Globus pallidus (tissue), 1 donor: ENCODE measurements at regions not wholly inside any gene's neighbourhood (a gene's known extent, or its start where the extent isn't known, plus 50 kb on each side); places are given as distances from the start of the nearest gene placed in this dataset.
"Not testable (repeated sequence)": the region's sequence is repeated elsewhere in the genome, so short reads cannot be mapped to it uniquely, and the experiment has no call there.

Experiments
- DNase-seq: peaks from one replicate; pipeline ENCODE4 v3.0.0-alpha.2; 2015; ENCODE audit warnings: low spot score

GRCh38 chr16:33913601-33914000, 454.2 kb downstream of the TP53TG3F start:
- not testable (repeated sequence) for DNase-seq

GRCh38 chr16:33920761-33921545, 461.5 kb downstream of the TP53TG3F start:
- not testable (repeated sequence) for DNase-seq

- DNase-seq, result not testable (repeated sequence)
Measured at GRCh38 chr16:33922914-33923313, 463.5 kb downstream of the TP53TG3F start.

GRCh38 chr16:33928026-33928425, 468.6 kb downstream of the TP53TG3F start:
- DNase-seq, result not testable (repeated sequence)

GRCh38 chr16:33932191-33932590, 472.8 kb downstream of the TP53TG3F start:
- DNase-seq, result not testable (repeated sequence)

GRCh38 chr16:33933039-33933438, 473.6 kb downstream of the TP53TG3F start:
- DNase-seq, result not testable (repeated sequence)

- not testable (repeated sequence) for DNase-seq
Measured at GRCh38 chr16:33935766-33936165, 476.4 kb downstream of the TP53TG3F start.

- not testable (repeated sequence) for DNase-seq
Measured at GRCh38 chr16:33938097-33938496, 478.7 kb downstream of the TP53TG3F start.

GRCh38 chr16:33961536-33961935, 502.1 kb downstream of the TP53TG3F start:
- not testable (repeated sequence) for DNase-seq

- DNase-seq, result not testable (repeated sequence)
Measured at GRCh38 chr16:33965534-33965933, 506.1 kb downstream of the TP53TG3F start.

GRCh38 chr16:33966855-33967254, 507.4 kb downstream of the TP53TG3F start:
- DNase-seq, result not testable (repeated sequence)

GRCh38 chr16:33974557-33974956, 515.1 kb downstream of the TP53TG3F start:
- DNase-seq, result not testable (repeated sequence)

- not testable (repeated sequence) for DNase-seq
Measured at GRCh38 chr16:33975744-33976143, 516.3 kb downstream of the TP53TG3F start.

GRCh38 chr16:33976521-33976920, 517.1 kb downstream of the TP53TG3F start:
- DNase-seq, result not testable (repeated sequence)

GRCh38 chr16:33978784-33979183, 519.4 kb downstream of the TP53TG3F start:
- not testable (repeated sequence) for DNase-seq

- DNase-seq, result not testable (repeated sequence)
Measured at GRCh38 chr16:33979613-33980012, 520.2 kb downstream of the TP53TG3F start.

GRCh38 chr16:33980736-33981135, 521.3 kb downstream of the TP53TG3F start:
- DNase-seq, result not testable (repeated sequence)

GRCh38 chr16:33984428-33984827, 525.0 kb downstream of the TP53TG3F start:
- not testable (repeated sequence) for DNase-seq

GRCh38 chr16:33986521-33986920, 527.1 kb downstream of the TP53TG3F start:
- not testable (repeated sequence) for DNase-seq

- DNase-seq, result not testable (repeated sequence)
Measured at GRCh38 chr16:33987348-33987963, 528.0 kb downstream of the TP53TG3F start.

- not testable (repeated sequence) for DNase-seq
Measured at GRCh38 chr16:33988012-33988411, 528.6 kb downstream of the TP53TG3F start.

GRCh38 chr16:33990488-33990887, 531.1 kb downstream of the TP53TG3F start:
- DNase-seq, result not testable (repeated sequence)
